ENCODE measurements at regions not wholly inside any gene's neighbourhood (a gene's known extent, or its start where the extent isn't known, plus 50 kb on each side); places are given as distances from the start of the nearest gene placed in this dataset.

GRCh38 chr5:58048954-58049353 is 410.9 kb downstream of the PLK2 start:
- H3K9me3 ChIP-seq = no peaks in the 10 kb centered on the region
- no peak for TF ChIP-seq CTCF (IDR thresholded peaks at IDR 0.05)
- H3K27me3 ChIP-seq = no peaks in the 10 kb centered on the region
- no peaks in the 10 kb centered on the region for H3K36me3 ChIP-seq
- no peak overlapping the region for H3K4me3 ChIP-seq
- DNase-seq (ENCODE audit: low spot score in 2 of 2) = no peak
- H3K4me1 ChIP-seq = no peaks in the 10 kb centered on the region
- no peak overlapping the region for H3K27ac ChIP-seq
- intact Hi-C loops (cut with DNase I) = no loop called here

GRCh38 chr5:58048185-58048925 is 411.5 kb downstream of the PLK2 start:
- no peaks in the 10 kb centered on the region for H3K9me3 ChIP-seq
- no peaks in the 10 kb centered on the region for H3K4me1 ChIP-seq
- no peak for DNase-seq (ENCODE audit: low spot score in 2 of 2)
- H3K36me3 ChIP-seq = no peaks in the 10 kb centered on the region
- no peaks in the 10 kb centered on the region for H3K27me3 ChIP-seq
- no peak for TF ChIP-seq CTCF (IDR thresholded peaks at IDR 0.05)
- no peak overlapping the region for H3K27ac ChIP-seq
- H3K4me3 ChIP-seq = no peak overlapping the region
- intact Hi-C loops (cut with DNase I) = no loop called here

GRCh38 chr5:58046371-58046770 is 413.5 kb downstream of the PLK2 start:
- DNase-seq (ENCODE audit: low spot score in 2 of 2) = no peak
- H3K36me3 ChIP-seq = no peaks in the 10 kb centered on the region
- H3K27ac ChIP-seq = no peak overlapping the region
- intact Hi-C loops (cut with DNase I) = no loop called here
- H3K4me1 ChIP-seq = no peaks in the 10 kb centered on the region
- no peak for TF ChIP-seq CTCF (IDR thresholded peaks at IDR 0.05)
- no peaks in the 10 kb centered on the region for H3K9me3 ChIP-seq
- no peaks in the 10 kb centered on the region for H3K27me3 ChIP-seq
- H3K4me3 ChIP-seq = no peak overlapping the region

GRCh38 chr5:58044166-58044565 is 415.7 kb downstream of the PLK2 start:
- no peak for DNase-seq (ENCODE audit: low spot score in 2 of 2)
- TF ChIP-seq CTCF (IDR thresholded peaks at IDR 0.05) = no peak
- no peaks in the 10 kb centered on the region for H3K27me3 ChIP-seq
- H3K36me3 ChIP-seq = no peaks in the 10 kb centered on the region
- H3K9me3 ChIP-seq = no peaks in the 10 kb centered on the region
- no peaks in the 10 kb centered on the region for H3K4me1 ChIP-seq
- intact Hi-C loops (cut with DNase I) = no loop called here
- H3K27ac ChIP-seq = no peak overlapping the region
- no peak overlapping the region for H3K4me3 ChIP-seq

GRCh38 chr5:58043032-58043945 is 416.6 kb downstream of the PLK2 start:
- DNase-seq (ENCODE audit: low spot score in 2 of 2) = no peak
- Histone ChIP-seq H3K4me3 (no peak overlapping the region), H3K27me3 (no peaks in the 10 kb centered on the region), H3K36me3 (no peaks in the 10 kb centered on the region), H3K9me3 (no peaks in the 10 kb centered on the region), H3K4me1 (no peaks in the 10 kb centered on the region), H3K27ac (no peak overlapping the region)
- intact Hi-C loops (cut with DNase I) = no loop called here
- TF ChIP-seq CTCF (IDR thresholded peaks at IDR 0.05) = no peak
